GM18873 (cell line): ENCODE measurements at regions not wholly inside any gene's neighbourhood (a gene's known extent, or its start where the extent isn't known, plus 50 kb on each side); places are given as distances from the start of the nearest gene placed in this dataset.
"Not testable (repeated sequence)": the region's sequence is repeated elsewhere in the genome, so short reads cannot be mapped to it uniquely, and the experiment has no call there.

Experiments
- ATAC-seq: cut with Tn5 transposase; IDR thresholded peaks from one replicate; pipeline ENCODE4 v1.9.1; 2021; ENCODE audit warnings: mild to moderate bottlenecking, moderate library complexity, moderate number of reproducible peaks; ENCODE audit not compliant: unreplicated experiment, low FRiP score

DNA sequence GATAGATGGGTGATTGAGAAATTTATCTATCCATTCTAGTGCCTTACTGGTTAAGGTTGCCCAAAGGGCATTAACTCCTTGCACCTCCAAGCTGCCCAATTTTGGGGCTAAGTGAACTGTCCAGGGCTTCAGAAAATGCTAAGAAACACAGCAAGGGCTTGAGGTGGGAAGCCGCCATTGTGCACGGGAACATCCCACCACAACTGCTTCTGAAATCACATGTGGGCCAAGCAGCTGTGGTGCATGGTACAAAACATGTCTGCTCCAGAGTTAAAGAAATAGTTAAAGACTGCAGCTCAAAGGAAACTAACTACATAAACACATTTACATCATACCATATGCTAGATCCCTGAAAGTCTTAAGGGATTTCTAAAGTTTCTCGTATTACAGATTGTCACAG, 144.3 kb upstream of the NDST3 start:
- ATAC-seq = no peak

DNA sequence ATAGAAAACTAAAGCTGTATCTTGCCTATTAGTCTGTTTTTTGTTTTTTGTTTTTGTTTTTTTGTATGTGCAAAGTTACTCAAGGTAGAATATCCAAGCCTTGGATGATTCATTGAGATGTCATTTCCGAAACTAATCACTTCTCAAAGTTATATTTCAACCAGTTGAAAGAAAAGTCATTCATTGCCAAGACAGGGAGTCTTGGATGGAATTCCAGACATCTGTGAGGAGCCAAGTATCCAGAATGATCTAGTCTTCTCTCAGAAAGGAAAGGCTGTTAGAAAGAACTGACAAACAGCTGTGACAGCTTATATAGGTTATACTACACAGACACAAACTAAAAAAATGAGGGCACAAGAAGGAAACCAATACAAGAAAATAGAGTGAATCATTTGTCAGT, 141.1 kb upstream of the NDST3 start:
- no peak for ATAC-seq

DNA sequence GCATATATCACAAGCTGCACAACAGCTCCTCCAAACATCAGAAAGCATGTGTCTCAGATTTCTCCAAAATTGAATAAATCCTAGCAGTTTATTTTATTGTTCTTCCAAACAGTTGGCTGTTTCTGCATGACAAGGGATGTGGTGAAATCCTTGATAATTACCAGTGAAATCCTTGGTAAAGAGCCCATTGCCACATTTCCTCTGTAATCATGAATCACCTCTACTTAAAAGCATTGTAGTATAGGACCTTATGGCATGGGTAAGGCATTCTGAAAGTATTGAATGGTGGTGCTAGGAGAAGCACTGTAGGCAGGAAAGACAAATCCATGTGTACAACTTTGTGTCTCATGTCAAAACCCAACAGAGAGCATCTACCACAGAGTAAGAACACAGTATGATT, 135.8 kb upstream of the NDST3 start:
- no peak for ATAC-seq

- ATAC-seq = no peak
Observed at GRCh38 chr4:117900832-117901231, 133.5 kb upstream of the NDST3 start.

GRCh38 chr4:117907646-117908045, 126.6 kb upstream of the NDST3 start:
- no peak for ATAC-seq

DNA sequence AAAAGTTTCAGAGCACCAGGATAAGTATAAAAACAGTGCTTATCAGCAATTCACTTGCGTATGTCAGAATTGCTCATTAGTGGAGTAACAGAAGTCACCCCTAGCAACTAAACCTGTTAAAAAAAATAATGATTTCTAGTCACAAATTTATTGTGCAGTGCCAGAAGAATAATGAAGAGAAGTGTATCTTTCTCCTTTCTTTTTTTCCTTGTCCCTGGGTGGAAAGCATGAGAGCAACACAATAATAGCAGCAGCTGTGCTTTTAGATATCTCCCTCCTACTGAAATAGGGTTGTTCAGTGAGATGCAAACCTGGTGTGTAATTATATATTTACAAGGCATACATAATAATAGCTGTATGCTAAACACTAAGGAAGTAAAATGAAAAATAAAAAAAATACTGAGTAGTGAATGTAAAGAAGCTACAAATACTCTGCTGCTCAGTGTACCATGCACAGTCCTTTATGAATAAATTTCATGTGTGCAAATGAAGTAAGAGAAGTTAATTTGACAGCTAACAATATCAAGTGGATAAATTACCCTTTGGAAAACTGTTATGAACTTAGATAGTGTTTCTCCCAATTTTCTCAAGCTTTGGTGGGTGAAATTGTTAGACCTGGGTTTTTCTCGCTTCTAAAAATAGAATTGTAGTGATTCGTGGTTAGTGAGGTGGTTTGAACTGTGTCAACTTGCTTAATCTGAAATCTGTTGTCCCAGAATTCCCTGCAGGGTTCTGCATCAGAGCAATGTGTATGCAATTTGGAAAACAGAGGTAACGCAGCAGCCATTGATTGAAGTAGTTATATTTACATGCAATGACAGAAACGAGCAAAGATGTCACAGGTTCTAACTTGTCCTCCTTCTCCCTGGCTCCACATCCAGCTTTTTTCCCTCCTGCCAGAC, 125.7 kb upstream of the NDST3 start:
- no peak for ATAC-seq

DNA sequence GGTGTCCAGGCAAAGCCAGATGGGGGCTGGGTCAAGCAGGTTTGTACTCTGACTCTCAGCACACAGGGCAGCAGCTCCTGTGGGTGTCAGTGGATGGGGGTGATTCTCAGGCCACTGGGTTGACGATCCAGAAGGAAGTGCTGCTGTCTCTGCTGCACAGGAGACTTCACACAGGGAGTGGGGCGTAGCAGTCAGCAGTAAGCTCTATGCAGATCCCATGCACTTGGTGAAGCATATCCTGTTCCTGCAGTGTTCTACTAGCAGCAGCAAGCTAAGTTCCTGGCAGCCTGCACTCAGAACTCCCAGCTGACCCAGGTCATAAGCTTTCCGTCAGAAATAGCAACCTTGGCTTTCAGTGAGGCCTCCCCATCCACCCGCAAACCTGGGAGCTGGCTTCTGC, 117.6 kb upstream of the NDST3 start:
- no peak for ATAC-seq

DNA sequence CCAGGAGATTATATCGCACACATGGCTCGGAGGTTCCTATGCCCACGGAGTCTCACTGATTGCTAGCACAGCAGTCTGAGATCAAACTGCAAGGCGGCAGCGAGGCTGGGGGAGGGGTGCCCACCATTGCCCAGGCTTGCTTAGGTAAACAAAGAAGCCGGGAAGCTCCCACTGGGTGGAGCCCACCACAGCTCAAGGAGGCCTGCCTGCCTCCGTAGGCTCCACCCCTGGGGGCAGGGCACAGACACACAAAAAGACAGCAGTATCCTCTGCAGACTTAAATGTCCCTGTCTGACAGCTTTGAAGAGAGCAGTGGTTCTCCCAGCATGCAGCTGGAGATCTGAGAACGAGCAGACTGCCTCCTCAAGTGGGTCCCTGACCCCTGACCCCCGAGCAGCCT, 112.0 kb upstream of the NDST3 start:
- ATAC-seq = not testable (repeated sequence)

GRCh38 chr4:117927823-117928222, 106.5 kb upstream of the NDST3 start:
- not testable (repeated sequence) for ATAC-seq

- ATAC-seq = no peak
Observed at GRCh38 chr4:117941611-117942010, 92.7 kb upstream of the NDST3 start.

- no peak for ATAC-seq
Observed at GRCh38 chr4:117949621-117950020, 84.7 kb upstream of the NDST3 start.

DNA sequence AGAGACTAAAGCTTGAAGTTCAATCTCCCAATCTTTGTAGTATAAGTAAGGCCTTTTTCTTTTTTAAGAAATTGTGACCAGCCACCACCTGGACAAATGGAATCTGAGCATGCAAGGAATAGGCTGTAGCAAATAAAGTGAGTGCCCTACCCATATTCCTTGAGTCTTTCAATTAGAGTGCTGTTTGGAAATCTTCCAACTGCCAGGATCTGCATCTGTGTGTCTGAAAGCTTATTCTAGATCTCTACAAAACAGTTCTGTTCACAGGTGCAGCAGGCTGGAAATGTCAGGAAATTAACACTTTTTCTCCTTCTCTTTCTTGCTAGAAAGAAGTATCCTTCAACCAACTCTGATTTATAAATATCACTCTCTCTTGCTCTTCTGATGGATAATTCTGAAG, 76.7 kb upstream of the NDST3 start:
- ATAC-seq = no peak

- no peak for ATAC-seq
Observed at GRCh38 chr4:117965622-117966021, 68.7 kb upstream of the NDST3 start.

- ATAC-seq = no peak
Observed at GRCh38 chr4:117968606-117969005, 65.7 kb upstream of the NDST3 start.

GRCh38 chr4:117971403-117971802, 62.9 kb upstream of the NDST3 start:
- ATAC-seq = no peak

DNA sequence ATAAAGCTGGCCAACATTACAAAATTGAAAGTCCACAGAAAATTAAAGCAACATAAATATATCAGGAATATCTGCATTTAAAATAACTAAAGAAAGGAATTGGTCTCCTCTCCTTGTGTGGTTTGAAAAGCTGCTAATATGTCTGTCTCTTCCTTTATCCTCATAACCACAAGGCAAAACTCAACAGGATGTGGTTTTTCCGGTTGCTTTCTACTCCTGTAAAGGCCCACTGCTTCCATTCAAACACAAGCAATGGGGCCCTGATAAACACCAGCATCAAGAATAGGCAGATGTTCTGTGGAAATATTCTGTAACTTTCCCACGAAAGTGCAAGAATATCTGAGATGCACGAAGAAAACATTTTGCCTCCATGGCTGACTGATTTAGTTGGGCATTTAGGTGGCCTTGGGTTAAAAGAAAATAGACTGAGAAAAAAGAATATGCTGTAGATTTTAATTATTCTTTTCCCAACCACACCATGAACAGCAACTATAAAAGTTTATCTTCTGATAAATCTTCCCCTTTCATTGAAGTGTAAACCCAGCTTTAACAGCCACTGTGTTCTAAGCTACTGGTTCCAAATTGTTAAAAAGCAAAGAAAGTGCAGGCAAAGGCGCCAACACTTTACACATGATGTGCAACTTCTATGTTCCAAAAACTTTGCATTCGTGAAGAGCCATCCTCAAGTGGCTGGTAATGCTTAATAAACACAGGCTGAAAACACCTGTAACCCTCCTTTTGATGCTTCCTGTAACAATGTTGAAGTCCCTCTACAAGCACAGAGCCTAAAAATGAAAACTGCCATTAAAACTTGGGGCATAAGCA, 50.5 kb upstream of the NDST3 start:
- no peak for ATAC-seq

DNA sequence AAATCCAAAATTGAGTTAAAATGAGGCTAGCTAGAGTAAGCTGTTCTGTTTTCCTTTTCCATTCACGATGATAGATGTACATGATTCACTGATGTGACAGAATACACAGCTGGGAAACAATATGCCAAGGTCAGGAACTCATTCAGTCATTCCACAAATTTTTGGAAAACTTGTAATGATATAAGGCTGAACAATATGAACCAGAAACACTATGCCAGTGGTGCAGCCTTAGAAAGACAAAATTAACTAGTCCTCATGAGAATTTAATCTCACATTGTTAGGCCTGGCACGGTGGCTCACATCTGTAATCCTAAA, 50.0 kb upstream of the NDST3 start:
- ATAC-seq = no peak
